Fibroblast of gingiva (primary cell): ENCODE measurements at regions not wholly inside any gene's neighbourhood (a gene's known extent, or its start where the extent isn't known, plus 50 kb on each side); places are given as distances from the start of the nearest gene placed in this dataset.

Experiments used
- DNase-seq: peaks from one replicate; pipeline ENCODE4 v3.0.0-alpha.2; 2011; ENCODE audit warnings: low read depth

DNA sequence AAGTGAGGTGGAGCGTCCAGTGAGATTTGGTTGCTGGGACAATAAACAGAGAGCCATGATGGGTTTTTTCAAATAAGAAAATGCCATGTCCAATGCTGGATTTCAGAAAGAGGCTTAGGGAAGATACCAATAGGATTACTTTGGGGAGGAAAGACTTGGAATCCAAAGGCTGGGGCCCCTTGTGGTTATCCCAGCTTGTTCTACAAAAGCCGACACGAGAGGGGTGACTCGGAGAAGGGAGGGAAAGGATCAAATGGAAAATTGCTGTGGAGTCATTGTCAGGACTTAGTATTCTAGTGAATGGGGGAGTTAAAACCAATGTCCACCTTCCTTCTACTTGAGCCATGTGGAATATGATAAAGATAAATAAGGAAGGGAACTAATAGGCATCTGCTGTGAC lies 305.5 kb downstream of the SOX9 start:
- DNase-seq, result no peak

- DNase-seq, result no peak
Observed at GRCh38 chr17:72426948-72427760, 306.3 kb downstream of the SOX9 start.

- no peak for DNase-seq
Observed at GRCh38 chr17:72427761-72428109, 306.9 kb downstream of the SOX9 start.

DNA sequence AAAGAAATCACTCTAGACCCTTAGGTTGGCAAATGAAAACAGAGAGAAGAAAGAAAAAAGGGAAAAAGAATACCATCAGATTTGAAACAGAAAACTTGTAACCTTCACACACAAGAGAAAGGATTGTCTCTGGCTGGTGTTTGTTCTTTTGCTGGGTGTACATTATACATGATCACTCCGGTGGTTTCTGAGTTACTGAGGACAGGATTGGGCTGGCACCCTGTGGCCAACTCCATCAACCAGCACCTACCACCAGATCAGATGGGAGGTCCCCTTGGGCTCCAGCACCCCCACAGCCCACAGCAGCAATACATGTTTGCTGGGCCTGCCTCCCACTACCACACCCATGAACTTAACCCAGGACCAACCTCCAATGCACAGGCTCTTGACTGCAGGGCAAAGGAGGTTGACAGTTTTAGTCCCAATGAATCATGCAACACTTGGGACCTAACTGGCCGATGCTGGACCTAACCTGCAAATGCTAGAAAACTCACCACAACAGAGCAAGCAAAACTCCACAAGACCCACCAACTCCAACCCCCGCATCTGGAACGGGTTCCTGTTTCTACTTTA lies 308.3 kb downstream of the SOX9 start:
- DNase-seq, result no peak

DNA sequence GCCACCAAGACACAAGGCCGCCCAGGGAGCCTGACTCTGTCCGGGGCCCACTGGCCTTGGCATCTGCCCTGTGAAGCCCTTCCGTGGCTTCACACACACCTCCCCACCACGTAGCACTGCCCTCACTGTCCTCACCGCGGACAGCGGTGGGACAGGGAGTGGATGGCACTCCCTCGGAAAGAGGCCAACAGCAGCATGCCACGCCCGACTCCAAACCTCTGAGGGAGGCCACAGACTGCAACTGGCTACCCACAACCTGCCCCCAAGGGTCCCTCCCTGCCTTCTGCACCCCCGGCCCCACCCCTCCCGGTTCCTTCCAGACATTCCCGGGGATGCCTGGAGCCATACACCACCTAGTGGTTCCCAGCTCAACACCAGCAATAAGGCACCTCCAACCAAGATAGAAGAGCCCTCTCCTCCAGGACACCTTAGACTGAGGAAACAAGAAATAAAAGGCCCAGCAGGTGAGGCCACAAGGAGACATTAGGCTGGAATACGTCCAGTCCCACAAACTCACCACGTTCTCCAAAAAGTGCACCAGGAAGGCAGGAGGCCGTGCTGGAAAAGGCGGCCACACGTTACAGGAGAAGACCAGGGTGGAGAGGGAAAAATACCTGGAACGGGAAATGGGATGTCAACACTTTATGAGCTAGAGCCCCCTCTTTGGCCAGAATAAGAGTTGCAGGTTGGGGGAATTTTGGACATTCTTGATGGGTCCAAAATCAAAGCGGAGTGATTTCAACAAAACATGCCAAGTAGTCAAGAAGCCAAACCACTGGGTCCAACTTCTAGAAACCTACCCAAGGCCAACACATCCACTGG lies 310.0 kb downstream of the SOX9 start:
- no peak for DNase-seq

GRCh38 chr17:72432143-72432621 lies 311.4 kb downstream of the SOX9 start:
- DNase-seq, result no peak

GRCh38 chr17:72432881-72433280 lies 312.1 kb downstream of the SOX9 start:
- DNase-seq, result no peak

- DNase-seq, result no peak
Observed at GRCh38 chr17:72433797-72434196, 313.0 kb downstream of the SOX9 start.

- no peak for DNase-seq
Observed at GRCh38 chr17:72434581-72434980, 313.8 kb downstream of the SOX9 start.

DNA sequence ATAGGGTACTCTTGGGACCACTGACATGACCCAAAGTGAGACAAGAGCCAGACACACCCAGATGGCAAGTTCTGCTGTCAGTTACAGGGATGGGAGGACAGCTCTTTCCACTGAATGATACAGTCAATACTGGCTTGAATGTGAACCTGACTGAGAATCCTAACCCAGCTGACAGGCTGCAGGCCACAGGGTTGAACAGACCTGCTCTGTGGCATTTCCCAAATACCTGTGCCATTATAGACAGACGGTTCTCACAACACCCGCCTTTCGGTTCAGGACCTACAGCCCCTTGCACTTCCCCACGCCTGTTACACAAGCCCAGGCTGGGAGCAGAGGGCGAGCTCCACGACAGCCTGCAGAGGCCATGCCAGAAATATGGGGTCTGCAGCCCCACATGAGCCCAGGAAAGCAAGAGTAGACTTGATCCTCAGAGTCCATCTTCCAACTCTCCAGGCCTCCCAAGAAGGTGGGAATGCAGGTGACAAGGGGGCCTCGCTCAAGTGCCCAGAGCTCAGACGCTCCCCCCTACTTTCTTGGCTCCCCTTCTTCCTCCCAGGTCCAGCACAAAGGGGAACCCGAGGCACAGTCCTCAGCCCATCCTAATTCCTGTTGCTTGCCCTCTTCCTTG lies 314.3 kb downstream of the SOX9 start:
- DNase-seq, result no peak

DNA sequence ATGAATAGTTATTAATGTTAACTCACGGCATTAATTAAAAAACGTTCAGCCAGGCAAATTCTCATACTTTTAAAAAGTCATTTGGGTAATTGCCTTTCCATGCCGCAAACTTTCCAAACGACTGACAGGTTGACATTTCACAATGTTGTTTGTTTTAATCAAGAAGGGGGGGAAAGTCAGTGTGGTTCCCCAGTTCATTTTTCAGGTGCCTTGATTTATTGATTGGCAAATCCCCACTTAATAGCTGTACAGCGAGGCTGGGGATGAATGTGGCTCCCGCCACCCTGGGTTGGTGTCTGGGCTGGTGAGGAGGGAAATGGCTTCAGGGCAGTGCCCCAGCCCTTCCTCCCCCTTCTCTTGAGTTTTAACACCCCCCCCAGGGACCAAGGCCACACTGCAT lies 318.0 kb downstream of the SOX9 start:
- DNase-seq, result no peak

GRCh38 chr17:72439893-72440502 lies 319.2 kb downstream of the SOX9 start:
- DNase-seq, result no peak

DNA sequence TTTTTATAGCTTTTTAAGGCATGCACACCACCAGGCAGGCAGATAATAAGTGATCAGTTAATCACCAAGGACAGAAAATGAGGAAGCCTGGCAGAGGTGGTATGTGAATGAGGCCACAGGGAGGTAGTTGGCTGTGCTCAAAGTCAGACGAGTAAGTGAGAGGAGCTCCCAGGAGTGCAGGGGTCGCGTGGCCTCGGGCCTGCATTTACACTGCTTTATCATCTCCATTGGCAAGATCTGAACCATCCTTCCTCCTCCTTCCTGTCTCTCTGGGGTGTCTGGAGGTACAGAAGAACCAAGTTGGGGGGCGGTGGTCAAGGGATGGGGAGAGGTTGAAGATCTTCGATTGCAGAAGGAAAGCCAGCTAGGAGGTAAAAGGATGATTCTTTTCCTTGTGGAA lies 320.1 kb downstream of the SOX9 start:
- DNase-seq, result no peak

DNA sequence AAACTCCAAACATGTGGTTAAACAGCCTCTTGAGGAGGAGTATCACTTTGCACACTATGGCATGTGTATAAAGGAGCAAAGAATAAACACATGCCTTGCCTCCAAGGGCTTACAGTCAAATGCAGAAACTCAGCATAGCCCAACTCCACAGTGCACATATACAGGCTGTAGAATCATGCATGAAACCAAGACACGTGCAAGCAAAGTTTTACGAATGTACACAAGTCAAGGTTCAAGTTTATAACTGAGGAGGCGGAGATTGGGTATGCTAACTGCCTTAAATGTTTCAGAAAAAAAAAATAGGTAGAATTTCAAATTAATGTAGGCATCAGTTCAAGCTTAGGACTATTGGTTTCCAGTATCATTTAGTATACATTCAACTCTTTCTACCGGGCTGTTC lies 321.1 kb downstream of the SOX9 start:
- DNase-seq, result no peak

- no peak for DNase-seq
Observed at GRCh38 chr17:72444517-72445054, 323.8 kb downstream of the SOX9 start.

- no peak for DNase-seq
Observed at GRCh38 chr17:72445055-72445991, 324.5 kb downstream of the SOX9 start.

DNA sequence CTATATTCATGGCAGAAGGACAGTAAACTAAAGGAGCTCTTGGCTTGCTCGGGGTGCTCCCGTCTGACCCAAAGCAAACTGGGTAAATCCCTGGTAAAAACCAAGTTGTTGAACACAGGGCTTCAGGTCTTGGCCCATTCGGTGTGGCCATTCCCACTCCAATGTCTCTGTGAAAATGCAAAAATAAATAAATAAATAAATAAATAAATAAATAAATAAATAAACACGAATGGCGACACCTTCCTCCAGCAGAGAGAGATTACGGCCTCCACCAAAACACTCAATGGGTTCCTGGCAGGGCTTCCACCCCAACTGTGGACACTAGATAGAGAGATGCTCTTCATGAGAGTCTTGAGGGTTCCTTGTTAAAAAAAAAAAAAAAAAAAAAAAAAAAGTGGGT lies 325.3 kb downstream of the SOX9 start:
- DNase-seq, result no peak

DNA sequence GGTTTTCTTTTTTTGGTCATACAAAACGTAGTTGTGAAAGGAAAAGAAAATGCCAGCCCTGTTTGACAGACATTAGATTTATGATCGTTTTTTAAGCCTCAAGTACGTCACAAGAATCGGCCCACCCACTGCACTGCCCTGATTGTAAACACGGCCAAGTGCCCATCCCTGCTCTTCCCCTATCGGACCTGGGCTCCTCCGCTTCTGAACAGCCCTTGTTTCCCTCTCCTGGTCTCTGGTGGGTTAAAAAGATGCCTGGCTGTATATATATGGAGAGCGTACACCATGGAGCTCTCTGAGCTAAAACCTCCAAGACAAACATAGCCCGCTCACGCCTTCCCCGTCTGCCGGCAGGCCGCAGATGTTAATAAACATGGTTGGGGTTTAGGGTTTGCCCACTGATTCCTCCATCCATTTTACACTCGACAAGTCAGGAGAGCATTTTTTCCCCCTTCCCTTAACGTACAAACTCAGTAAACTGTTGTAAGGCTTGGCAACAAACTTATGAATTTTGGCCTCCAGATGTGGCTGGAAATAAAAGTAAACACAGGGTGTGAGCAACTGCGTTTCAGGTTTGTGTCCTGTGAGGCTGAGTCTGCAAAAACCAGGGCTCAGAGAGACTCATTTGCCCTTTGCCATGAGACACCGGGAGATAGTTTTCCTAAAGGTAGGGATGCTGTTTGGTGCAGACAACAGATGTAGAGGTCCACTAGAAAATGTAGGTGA lies 325.9 kb downstream of the SOX9 start:
- no peak for DNase-seq

DNA sequence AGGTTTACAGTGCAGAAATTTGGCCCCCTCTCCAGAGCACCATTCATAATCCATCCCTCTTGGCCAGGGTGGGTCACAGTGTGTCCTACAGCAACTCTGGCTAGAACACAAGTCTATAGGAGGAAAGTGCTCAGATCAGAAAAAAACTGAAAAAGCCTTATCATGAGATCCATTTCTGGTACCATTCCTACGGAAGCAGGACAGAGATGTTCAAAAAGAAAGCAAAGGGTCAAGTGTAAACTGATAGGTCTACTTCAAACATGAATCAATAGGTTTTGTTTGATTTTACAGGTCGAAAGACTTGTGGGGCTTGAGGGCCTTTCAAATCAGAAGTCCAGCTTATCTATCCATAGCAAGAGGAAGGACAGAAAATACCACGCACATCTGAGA lies 326.4 kb downstream of the SOX9 start:
- no peak for DNase-seq

GRCh38 chr17:72448019-72448418 lies 327.2 kb downstream of the SOX9 start:
- no peak for DNase-seq
